Natural killer cell (primary cell): ENCODE measurements at regions not wholly inside any gene's neighbourhood (a gene's known extent, or its start where the extent isn't known, plus 50 kb on each side); places are given as distances from the start of the nearest gene placed in this dataset.

ENCODE experiments used
- ATAC-seq, 3 donors: fragments of 150-1000 bp in 2 of 3; fragments of 200-7000 bp in 1 of 3; cut with Tn5 transposase; 1 replicate in 1 of 3; 2 replicates in 2 of 3; pipeline ENCODE4 v1.10.0; 2021; ENCODE audit warnings: mild to moderate bottlenecking in 2 of 3, moderate library complexity in 2 of 3
- DNase-seq, 2 donors: peaks; one replicate each; pipeline versions ENCODE4 v3.0.0 to v3.0.0-alpha.2; 2013 to 2021; ENCODE audit warnings: mixed read lengths in 1 of 2
- H3K27ac ChIP-seq: one replicate; pipeline ENCODE4 v1.5.1; 2013; ENCODE audit warnings: mild to moderate bottlenecking, low read length
- H3K27me3 ChIP-seq: one replicate; pipeline ENCODE4 v1.6.1; 2013; ENCODE audit warnings: low read length; ENCODE audit not compliant: control insufficient read depth, insufficient read depth
- H3K36me3 ChIP-seq: one replicate; pipeline ENCODE4 v1.6.1; 2013; ENCODE audit warnings: low read length; ENCODE audit not compliant: control insufficient read depth, insufficient read depth
- H3K4me1 ChIP-seq: one replicate; pipeline ENCODE4 v1.6.1; 2013; ENCODE audit warnings: low read length; ENCODE audit not compliant: control insufficient read depth, insufficient read depth
- H3K4me3 ChIP-seq: one replicate; pipeline ENCODE4 v1.5.1; 2013; ENCODE audit warnings: low read length
- H3K9me3 ChIP-seq: one replicate; pipeline ENCODE4 v1.6.1; 2013; ENCODE audit warnings: low read length; ENCODE audit not compliant: control insufficient read depth, insufficient read depth
- H3K27ac Mint-ChIP-seq, 2 donors: one replicate each; pipeline ENCODE4 v1.8.0; 2022; ENCODE audit warnings: mild to moderate bottlenecking in 2 of 2, mixed read lengths in 2 of 2, moderate library complexity in 1 of 2
- H3K27me3 Mint-ChIP-seq, 2 donors: one replicate each; pipeline ENCODE4 v1.8.0; 2022; ENCODE audit warnings: low read depth in 2 of 2, mixed read lengths in 2 of 2
- H3K36me3 Mint-ChIP-seq: one replicate; pipeline ENCODE4 v1.8.0; 2022; ENCODE audit warnings: mixed read lengths
- H3K4me1 Mint-ChIP-seq, 2 donors: one replicate each; pipeline ENCODE4 v1.8.0; 2022; ENCODE audit warnings: mixed read lengths in 2 of 2
- H3K4me3 Mint-ChIP-seq: one replicate; pipeline ENCODE4 v1.8.0; 2022; ENCODE audit warnings: mild to moderate bottlenecking, moderate library complexity, mixed read lengths
- H3K9me3 Mint-ChIP-seq, 2 donors: one replicate each; pipeline ENCODE4 v1.8.0; 2022; ENCODE audit warnings: mixed read lengths in 2 of 2
- CTCF ChIP-seq: fragments of 200-600 bp; IDR thresholded peaks from one replicate; pipeline ENCODE4 v1.8.0; 2022; ENCODE audit warnings: antibody characterized with exemption
- WGBS: methylation state at CpG from one replicate; pipeline ENCODE4 v1.1.7; 2013; ENCODE audit warnings: missing lambda C conversion rate; ENCODE audit not compliant: insufficient coverage; 5-methylcytosine and 5-hydroxymethylcytosine counted together
- intact Hi-C: fragments of 100-400 bp; cut with micrococcal nuclease; formaldehyde crosslinking; loops from one replicate; pipeline ENCODE4 v1.14.2; 2022

GRCh38 chr9:121597698-121598166 lies 53.7 kb upstream of the DAB2IP start:
- H3K36me3 Mint-ChIP-seq: no peaks in the 10 kb centered on the region
- Histone ChIP-seq H3K4me1 (peaks cover 9% of the 10 kb centered on the region), H3K27me3 (peaks cover 14% of the 10 kb centered on the region), H3K4me3 (no peak overlapping the region), H3K36me3 (no peaks in the 10 kb centered on the region), H3K27ac (no peak overlapping the region), H3K9me3 (no peaks in the 10 kb centered on the region)
- H3K9me3 Mint-ChIP-seq: no peaks in the 10 kb centered on the region
- TF ChIP-seq CTCF: no peak
- H3K27me3 Mint-ChIP-seq: peaks cover 41 to 63% of the 10 kb centered on the region in 2 donors
- peaks cover 0 to 5% of the 10 kb centered on the region in 2 donors for H3K4me1 Mint-ChIP-seq
- DNase-seq (no peak), ATAC-seq (no peak)
- H3K4me3 Mint-ChIP-seq: no peak overlapping the region
- intact Hi-C loops: no loop called here
- no peak overlapping the region for H3K27ac Mint-ChIP-seq
- 81% methylated on average over 14 of the region's 14 CpGs for WGBS

- no peak for TF ChIP-seq CTCF
- Histone ChIP-seq H3K36me3 (no peaks in the 10 kb centered on the region), H3K4me1 (peaks cover 9% of the 10 kb centered on the region), H3K9me3 (no peaks in the 10 kb centered on the region), H3K4me3 (no peak overlapping the region), H3K27me3 (peaks cover 14% of the 10 kb centered on the region), H3K27ac (no peak overlapping the region)
- Mint-ChIP-seq H3K9me3 (no peaks in the 10 kb centered on the region), H3K27me3 (peaks cover 41 to 59% of the 10 kb centered on the region in 2 donors), H3K4me3 (no peak overlapping the region), H3K4me1 (peaks cover 0 to 5% of the 10 kb centered on the region in 2 donors), H3K36me3 (no peaks in the 10 kb centered on the region), H3K27ac (no peak overlapping the region)
- DNase-seq: no peak
- no peak for ATAC-seq
- WGBS: 24% methylated on average over 76 of the region's 76 CpGs
- intact Hi-C loops: no loop called here
These were observed 53.1 kb upstream of the DAB2IP start for GRCh38 chr9:121598167-121598964.

GRCh38 chr9:121598965-121599871 lies 52.2 kb upstream of the DAB2IP start:
- no peak overlapping the region for H3K4me3 Mint-ChIP-seq
- H3K27ac Mint-ChIP-seq: no peak overlapping the region
- no peaks in the 10 kb centered on the region for H3K9me3 Mint-ChIP-seq
- Histone ChIP-seq H3K4me1 (peaks cover 14% of the 10 kb centered on the region), H3K9me3 (no peaks in the 10 kb centered on the region), H3K4me3 (no peak overlapping the region), H3K36me3 (no peaks in the 10 kb centered on the region), H3K27me3 (peaks cover 14% of the 10 kb centered on the region), H3K27ac (no peak overlapping the region)
- intact Hi-C loops: no loop called here
- 2% methylated on average over 86 of the region's 88 CpGs for WGBS
- H3K27me3 Mint-ChIP-seq: peaks cover 41 to 53% of the 10 kb centered on the region in 2 donors
- ATAC-seq: no peak
- H3K36me3 Mint-ChIP-seq: no peaks in the 10 kb centered on the region
- peaks cover 0 to 13% of the 10 kb centered on the region in 2 donors for H3K4me1 Mint-ChIP-seq
- TF ChIP-seq CTCF: no peak
- no peak for DNase-seq
